Activated CD8-positive, alpha-beta memory T cell treated with anti-CD3 and anti-CD28 coated beads, Interleukin-2, amount 10 ng/mL, durations not matched to agents 7 days and 5 days (primary cell): ENCODE measurements at regions not wholly inside any gene's neighbourhood (a gene's known extent, or its start where the extent isn't known, plus 50 kb on each side); places are given as distances from the start of the nearest gene placed in this dataset.
A peak's percentile ranks its signal among the peaks of the same experiment; 100 is the strongest.
"Not testable (repeated sequence)": the region's sequence is repeated elsewhere in the genome, so short reads cannot be mapped to it uniquely, and the experiment has no call there.

Source experiments
- ATAC-seq: fragments of 150-1000 bp; cut with Tn5 transposase; one replicate; pipeline ENCODE4 v1.10.0; 2021; ENCODE audit warnings: moderate library complexity
- CTCF ChIA-PET: fragments of 350-600 bp; sonication (Branson Sonifier 250); formaldehyde crosslinking; loops from one replicate; lab custom pipeline; 2021; ENCODE audit warnings: antibody characterized with exemption; lab: Charles Lee
- DNase-seq: peaks from one replicate; pipeline ENCODE4 v3.0.0-alpha.2; 2020
- H3K27ac Mint-ChIP-seq: one replicate; pipeline ENCODE4 v1.8.0; 2021; ENCODE audit warnings: mild to moderate bottlenecking, mixed read lengths
- H3K27me3 Mint-ChIP-seq: one replicate; pipeline ENCODE4 v1.8.0; 2021; ENCODE audit warnings: mixed read lengths
- H3K36me3 Mint-ChIP-seq: one replicate; pipeline ENCODE4 v1.8.0; 2021; ENCODE audit warnings: mild to moderate bottlenecking, mixed read lengths
- H3K4me1 Mint-ChIP-seq: one replicate; pipeline ENCODE4 v1.8.0; 2021; ENCODE audit warnings: mixed read lengths
- H3K4me3 Mint-ChIP-seq: one replicate; pipeline ENCODE4 v1.8.0; 2021; ENCODE audit warnings: mild to moderate bottlenecking, moderate library complexity, mixed read lengths
- H3K9me3 Mint-ChIP-seq: one replicate; pipeline ENCODE4 v1.8.0; 2022; ENCODE audit warnings: low read depth, mixed read lengths

DNA sequence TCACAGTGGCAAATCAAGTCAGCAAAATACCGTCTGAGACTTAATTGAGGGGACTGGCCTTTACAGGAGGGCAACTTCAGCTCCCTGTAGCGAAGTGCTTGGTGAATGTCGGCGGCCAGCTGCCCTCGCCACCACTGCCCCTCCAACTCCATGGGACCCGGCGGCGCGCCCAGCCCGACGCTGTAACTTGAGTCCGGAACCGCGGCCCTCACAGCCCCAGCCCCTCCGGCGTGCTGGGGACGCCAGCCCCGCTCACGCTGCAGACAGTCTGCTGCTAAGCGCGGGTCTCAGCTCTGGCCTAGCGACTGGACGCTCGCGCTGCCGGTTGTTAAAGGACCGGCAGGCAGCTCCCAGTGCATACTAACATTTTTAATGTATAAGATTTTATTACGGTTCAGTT, 113.4 kb upstream of the NUPR2 start:
- no peaks in the 10 kb centered on the region for H3K27me3 Mint-ChIP-seq

DNA sequence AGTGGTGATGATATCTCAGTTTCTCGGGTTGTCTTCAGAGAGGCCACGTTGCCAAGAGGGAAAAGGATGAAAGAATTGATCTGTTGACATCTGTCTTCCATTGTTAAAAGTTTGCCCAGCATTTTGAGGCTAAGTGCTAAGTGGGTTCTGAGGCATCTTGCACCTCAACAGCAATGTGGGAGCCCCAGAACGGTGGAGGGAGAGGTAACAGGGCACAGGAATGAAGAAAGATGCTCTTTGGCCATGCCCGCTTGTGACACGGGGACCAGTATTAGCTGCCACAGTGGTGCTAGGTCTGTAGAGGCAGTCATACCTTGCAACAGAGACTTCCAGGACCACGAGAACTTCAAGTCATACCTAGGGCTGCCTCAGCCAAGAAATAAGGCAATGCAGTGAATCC, 106.6 kb upstream of the NUPR2 start:
- Mint-ChIP-seq H3K27me3 (no peaks in the 10 kb centered on the region), H3K36me3 (no peaks in the 10 kb centered on the region), H3K4me1 (no peaks in the 10 kb centered on the region), H3K9me3 (peaks cover 8% of the 10 kb centered on the region), H3K4me3 (no peak overlapping the region), H3K27ac (no peak overlapping the region)
- no peak for DNase-seq
- ATAC-seq, result no peak
- CTCF ChIA-PET, result interaction anchor here (0.7 kb wide), 1 partner anchor 677 kb away, joined by 3 read pairs; no protein-coding TSS in a partner anchor

More for the DNA sequence above, 113.4 kb upstream of the NUPR2 start:
- Mint-ChIP-seq H3K4me3 (no peak overlapping the region), H3K4me1 (no peaks in the 10 kb centered on the region), H3K27ac (no peak overlapping the region), H3K9me3 (peaks cover 9% of the 10 kb centered on the region), H3K36me3 (no peaks in the 10 kb centered on the region)
- ATAC-seq (no peak), DNase-seq (no peak)
- CTCF ChIA-PET, result no interaction called here

DNA sequence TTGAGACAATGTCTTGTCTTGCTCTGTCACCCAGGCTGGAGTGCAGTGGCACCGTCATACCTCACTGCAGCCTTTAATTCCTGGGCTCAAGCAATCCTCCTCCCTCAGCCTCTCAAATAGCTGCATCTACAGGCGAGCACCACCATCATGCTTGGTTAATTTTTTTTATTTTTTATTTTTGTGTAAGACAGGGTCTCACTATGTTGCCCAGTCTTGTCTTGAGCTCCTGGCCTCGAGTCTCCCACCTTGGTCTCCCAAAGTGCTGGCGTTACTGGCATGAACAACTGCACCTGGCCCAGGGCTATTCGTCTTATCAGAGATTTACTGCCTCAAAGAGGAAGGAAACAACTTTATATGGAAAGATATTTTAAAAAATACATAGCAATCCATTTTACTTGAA, 102.8 kb upstream of the NUPR2 start:
- Mint-ChIP-seq H3K4me3 (no peak overlapping the region), H3K4me1 (no peaks in the 10 kb centered on the region), H3K36me3 (no peaks in the 10 kb centered on the region), H3K9me3 (peaks cover 21% of the 10 kb centered on the region), H3K27me3 (no peaks in the 10 kb centered on the region), H3K27ac (no peak overlapping the region)
- CTCF ChIA-PET, result no interaction called here
- ATAC-seq (no peak), DNase-seq (no peak)

DNA sequence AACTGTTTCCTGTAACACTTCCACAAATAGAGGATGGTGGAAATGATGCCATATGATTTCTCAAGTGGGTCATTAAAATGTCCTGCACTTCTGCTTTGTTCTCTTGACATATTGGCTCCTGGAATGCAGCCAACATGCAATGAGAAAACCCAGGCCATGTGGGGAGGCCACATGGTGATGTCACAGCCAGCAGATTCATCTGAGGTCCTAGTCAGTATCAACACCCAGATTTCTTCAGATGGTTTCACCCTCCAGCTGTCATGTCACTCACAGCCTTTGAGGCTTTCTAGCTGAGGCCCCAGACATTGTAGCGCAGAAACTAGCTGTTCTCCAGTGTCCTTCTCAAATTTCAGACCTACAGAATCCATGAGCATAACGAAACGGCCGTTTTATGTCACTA, 102.3 kb upstream of the NUPR2 start:
- Mint-ChIP-seq H3K27me3 (no peaks in the 10 kb centered on the region), H3K4me3 (no peak overlapping the region), H3K36me3 (no peaks in the 10 kb centered on the region), H3K4me1 (no peaks in the 10 kb centered on the region), H3K9me3 (peaks cover 21% of the 10 kb centered on the region), H3K27ac (no peak overlapping the region)
- DNase-seq, result no peak
- CTCF ChIA-PET, result no interaction called here
- no peak for ATAC-seq

DNA sequence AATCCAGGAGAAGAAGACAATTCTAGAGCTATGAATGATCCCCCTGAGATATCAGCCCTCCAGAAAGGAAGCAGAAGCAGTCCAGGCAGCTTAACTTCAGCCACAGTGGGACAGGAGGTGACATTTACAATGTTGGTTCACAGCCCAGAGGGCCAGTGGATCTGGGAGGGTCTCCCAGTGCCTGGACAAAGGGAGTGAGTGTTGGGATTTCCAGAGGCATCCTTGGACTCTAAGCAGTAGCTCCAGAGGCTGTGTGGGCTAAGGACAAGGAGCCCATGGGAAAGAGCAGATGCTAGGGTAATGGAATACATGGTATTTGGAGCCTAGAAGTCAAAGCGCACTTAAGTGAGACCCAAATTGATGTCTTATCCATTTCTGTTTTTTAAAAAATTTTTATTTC, 97.4 kb upstream of the NUPR2 start:
- Mint-ChIP-seq H3K4me3 (no peak overlapping the region), H3K27ac (no peak overlapping the region), H3K36me3 (no peaks in the 10 kb centered on the region), H3K27me3 (no peaks in the 10 kb centered on the region), H3K4me1 (no peaks in the 10 kb centered on the region), H3K9me3 (peaks cover 21% of the 10 kb centered on the region)
- CTCF ChIA-PET, result no interaction called here
- ATAC-seq (no peak), DNase-seq (no peak)

DNA sequence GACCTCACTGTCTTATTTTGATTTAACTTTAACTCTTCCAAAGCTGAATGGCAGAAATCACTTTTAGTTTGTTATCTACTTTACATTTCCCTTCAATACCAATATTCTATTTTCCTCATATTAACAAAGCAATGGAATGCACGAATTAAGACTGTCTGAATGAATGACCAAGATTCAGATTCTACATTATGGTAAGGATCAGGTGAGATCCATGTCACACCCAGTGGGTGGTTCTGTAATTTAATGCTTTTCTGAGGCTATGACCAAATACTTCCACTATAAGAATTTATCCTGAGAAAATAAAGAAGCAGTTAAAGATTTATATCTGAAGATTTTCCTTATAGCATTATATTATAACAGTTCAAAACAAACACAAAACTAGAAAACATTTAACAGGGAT, 90.2 kb upstream of the NUPR2 start:
- H3K4me3 Mint-ChIP-seq, result no peak overlapping the region
- H3K36me3 Mint-ChIP-seq, result no peaks in the 10 kb centered on the region
- no peak overlapping the region for H3K27ac Mint-ChIP-seq
- CTCF ChIA-PET, result no interaction called here
- peaks cover 11% of the 10 kb centered on the region for H3K9me3 Mint-ChIP-seq
- ATAC-seq, result peak; percentile 39
- no peak for DNase-seq
- no peaks in the 10 kb centered on the region for H3K27me3 Mint-ChIP-seq
- H3K4me1 Mint-ChIP-seq, result no peaks in the 10 kb centered on the region

DNA sequence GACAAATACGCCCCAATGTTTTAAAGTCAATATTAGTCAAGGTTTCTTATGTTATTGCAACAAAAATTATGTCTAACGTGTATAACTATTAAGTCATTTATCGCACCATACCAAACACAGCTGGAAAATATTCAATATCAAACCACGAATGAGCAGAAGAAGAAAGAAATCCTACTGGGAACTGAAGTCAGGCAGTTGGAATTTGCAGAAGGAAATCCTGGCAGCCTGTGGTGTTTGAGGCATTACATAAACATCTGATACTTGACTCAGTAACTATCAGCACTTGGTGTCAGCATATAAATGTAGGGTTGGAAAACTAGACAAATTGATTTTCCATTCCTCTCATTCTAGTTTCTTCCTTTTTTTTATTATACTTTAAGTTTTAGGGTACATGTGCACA, 83.4 kb upstream of the NUPR2 start:
- Mint-ChIP-seq H3K27me3 (no peaks in the 10 kb centered on the region), H3K27ac (no peak overlapping the region), H3K9me3 (peaks cover 8% of the 10 kb centered on the region), H3K4me3 (no peak overlapping the region), H3K4me1 (no peaks in the 10 kb centered on the region), H3K36me3 (no peaks in the 10 kb centered on the region)
- ATAC-seq (no peak), DNase-seq (no peak)
- CTCF ChIA-PET, result no interaction called here

DNA sequence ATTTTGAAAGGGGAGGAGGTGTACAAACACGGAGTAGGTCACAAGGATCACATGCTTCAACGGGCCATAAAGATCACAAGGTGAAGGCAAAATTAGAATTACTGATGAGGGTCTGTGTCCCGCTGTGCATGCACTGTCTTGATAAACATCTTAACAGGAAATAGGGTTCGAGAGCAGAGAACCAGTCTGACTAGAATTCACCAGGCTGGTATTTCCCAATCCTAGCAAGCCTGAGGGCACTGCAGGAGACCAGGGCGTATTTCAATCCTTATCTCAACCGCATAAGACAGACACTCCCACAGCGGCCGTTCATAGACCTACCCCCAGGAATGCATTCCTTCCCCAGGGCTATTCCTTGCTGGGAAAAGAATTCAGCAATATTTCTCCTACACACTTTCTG, 80.0 kb upstream of the NUPR2 start:
- H3K4me3 Mint-ChIP-seq, H3K36me3 Mint-ChIP-seq, H3K27ac Mint-ChIP-seq, H3K27me3 Mint-ChIP-seq, H3K4me1 Mint-ChIP-seq, H3K9me3 Mint-ChIP-seq, DNase-seq, ATAC-seq, CTCF ChIA-PET: not testable (repeated sequence)

DNA sequence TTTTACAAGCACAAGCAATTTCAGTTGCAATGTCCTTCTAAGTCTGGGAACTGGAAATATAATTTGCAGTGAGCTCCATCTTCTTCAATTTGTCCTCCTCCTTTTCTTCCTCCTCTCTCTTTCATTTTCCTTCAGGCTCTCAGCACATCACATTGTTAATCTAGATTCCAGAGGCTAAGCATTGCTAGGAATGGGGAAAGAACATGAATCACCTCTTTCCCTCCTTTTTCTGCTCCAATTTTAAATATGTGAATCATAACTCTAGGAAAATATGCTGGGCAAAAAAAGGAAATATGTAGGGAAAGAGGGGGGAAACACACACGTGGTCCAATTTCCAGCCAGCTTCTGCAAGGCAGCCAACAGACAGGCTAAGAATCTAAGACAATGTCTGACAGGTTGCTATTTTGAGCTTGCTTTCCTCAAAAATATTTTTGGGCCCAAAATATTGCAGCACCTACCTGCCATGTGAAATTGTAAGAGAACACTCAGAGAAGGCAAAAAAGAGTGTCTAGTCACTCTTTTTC, 72.7 kb upstream of the NUPR2 start:
- Mint-ChIP-seq H3K9me3 (no peaks in the 10 kb centered on the region), H3K27ac (no peak overlapping the region), H3K27me3 (no peaks in the 10 kb centered on the region), H3K4me3 (no peak overlapping the region), H3K36me3 (no peaks in the 10 kb centered on the region), H3K4me1 (no peaks in the 10 kb centered on the region)
- no peak for DNase-seq
- CTCF ChIA-PET, result no interaction called here
- no peak for ATAC-seq

DNA sequence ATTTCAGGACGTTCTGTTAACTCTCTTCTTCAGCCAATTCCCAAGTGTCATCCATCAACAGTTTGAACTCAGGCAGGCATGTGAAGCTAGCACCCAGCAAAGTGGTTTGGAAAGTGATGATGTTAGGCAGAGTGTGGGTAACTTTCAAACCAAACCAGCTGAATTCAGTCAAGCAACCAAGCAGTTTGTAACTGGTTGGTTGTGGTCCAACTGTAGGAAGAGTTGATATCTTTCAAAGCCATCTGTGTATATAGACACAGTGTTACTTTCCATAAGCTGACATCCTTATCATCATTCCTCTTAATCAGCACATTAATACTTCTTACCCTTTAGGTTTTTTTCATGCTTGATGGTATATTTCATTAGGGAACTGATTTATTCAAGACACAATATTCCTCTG, 72.2 kb upstream of the NUPR2 start:
- Mint-ChIP-seq H3K9me3 (peaks cover under 1% of the 10 kb centered on the region), H3K4me1 (no peaks in the 10 kb centered on the region), H3K36me3 (no peaks in the 10 kb centered on the region), H3K27ac (no peak overlapping the region), H3K27me3 (no peaks in the 10 kb centered on the region), H3K4me3 (no peak overlapping the region)
- ATAC-seq (no peak), DNase-seq (no peak)
- CTCF ChIA-PET, result no interaction called here

DNA sequence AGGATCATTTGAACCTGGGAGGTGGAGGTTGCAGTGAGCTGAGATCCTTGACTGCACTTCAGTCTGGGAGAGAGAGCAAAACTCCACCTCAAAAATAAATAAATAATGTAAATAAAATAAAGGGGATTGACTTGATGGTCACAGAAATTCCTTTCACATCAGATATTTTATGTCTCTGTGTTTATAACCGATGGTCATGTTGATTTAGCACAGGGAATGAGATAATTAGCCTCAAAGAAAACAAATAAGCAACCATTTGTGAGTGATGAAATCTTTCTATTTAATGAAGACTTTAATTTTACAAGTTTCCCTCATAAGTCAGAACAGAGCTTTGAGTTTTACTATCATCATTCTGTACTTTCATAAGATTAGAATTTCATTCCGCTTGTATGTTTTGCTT, 64.8 kb upstream of the NUPR2 start:
- Mint-ChIP-seq H3K4me1 (no peaks in the 10 kb centered on the region), H3K4me3 (no peak overlapping the region), H3K27me3 (peaks cover 2% of the 10 kb centered on the region), H3K27ac (no peak overlapping the region), H3K36me3 (no peaks in the 10 kb centered on the region), H3K9me3 (peaks cover 2% of the 10 kb centered on the region)
- ATAC-seq (no peak), DNase-seq (no peak)
- CTCF ChIA-PET, result no interaction called here

DNA sequence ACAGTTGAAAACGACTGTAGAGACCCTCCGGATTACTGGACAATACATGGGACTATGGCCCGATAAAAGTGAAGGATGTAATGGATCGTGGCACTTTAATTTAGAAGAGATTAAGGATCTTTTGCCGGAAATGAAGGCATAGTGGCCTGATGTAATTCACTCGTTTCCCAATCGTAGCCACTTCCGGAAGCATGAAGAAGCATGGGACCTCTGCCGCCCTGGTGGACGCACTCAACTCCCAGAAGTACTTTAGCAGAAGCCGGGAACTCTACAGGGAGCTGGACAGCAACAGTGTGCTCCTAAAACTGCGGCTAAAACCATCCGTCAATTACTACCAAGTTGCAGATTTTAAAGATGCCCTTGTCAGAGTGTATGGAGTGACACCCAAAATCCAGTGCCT, 59.6 kb upstream of the NUPR2 start:
- DNase-seq, result no peak
- H3K4me3 Mint-ChIP-seq, result no peak overlapping the region
- H3K9me3 Mint-ChIP-seq, result peaks cover 3% of the 10 kb centered on the region
- no peaks in the 10 kb centered on the region for H3K4me1 Mint-ChIP-seq
- CTCF ChIA-PET, result no interaction called here
- H3K27me3 Mint-ChIP-seq, result no peaks in the 10 kb centered on the region
- no peaks in the 10 kb centered on the region for H3K36me3 Mint-ChIP-seq
- no peak for ATAC-seq
- H3K27ac Mint-ChIP-seq, result no peak overlapping the region

DNA sequence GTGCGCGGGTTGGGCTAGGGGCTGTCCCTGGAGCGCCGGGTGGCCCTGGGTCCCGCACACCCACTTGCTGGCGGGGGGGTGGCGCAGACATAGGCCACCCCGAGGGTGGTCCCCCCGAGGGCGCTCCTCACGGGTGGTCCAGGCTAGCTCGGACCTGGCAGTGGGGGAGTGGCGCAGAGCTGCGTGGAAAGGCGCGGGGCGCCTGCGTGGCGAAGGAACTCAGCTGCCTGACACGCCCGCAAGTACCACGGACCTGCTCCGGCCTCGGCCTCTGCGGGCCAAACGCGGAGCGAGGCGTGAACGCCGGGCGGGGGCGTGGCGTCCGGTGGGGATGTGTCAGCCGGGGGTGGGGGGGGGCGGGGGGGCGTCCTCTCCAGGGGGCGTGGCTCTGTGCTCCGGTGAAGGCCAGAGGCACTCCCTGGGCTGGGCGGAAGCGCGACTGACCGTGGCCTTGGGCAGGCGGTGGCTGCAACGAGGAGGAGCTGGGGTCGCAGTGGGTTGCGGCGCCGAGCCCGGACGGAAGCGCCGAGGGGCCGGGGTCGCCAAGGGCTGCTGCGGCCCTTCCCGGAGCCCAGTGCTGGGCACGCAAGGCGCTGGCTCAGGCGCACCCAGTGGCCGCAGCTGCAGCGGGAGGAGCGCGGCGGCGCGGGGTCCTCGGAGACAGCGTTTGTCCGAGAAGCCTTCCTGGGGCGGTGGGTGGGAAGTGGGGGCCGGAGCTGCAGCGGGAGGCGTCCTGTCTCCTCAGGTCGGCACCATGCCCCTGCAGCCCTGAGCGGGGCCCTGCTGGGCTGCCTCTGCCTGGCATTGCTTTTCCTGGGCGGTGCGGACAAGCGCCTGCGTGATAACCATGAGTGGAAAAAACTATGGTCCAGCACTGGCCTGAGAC, 58.9 kb upstream of the NUPR2 start:
- H3K36me3 Mint-ChIP-seq, result no peaks in the 10 kb centered on the region
- H3K4me1 Mint-ChIP-seq, result no peaks in the 10 kb centered on the region
- no peaks in the 10 kb centered on the region for H3K27me3 Mint-ChIP-seq
- no peak overlapping the region for H3K4me3 Mint-ChIP-seq
- CTCF ChIA-PET, result no interaction called here
- no peak overlapping the region for H3K27ac Mint-ChIP-seq
- DNase-seq (no peak), ATAC-seq (no peak)
- peaks cover 3% of the 10 kb centered on the region for H3K9me3 Mint-ChIP-seq

DNA sequence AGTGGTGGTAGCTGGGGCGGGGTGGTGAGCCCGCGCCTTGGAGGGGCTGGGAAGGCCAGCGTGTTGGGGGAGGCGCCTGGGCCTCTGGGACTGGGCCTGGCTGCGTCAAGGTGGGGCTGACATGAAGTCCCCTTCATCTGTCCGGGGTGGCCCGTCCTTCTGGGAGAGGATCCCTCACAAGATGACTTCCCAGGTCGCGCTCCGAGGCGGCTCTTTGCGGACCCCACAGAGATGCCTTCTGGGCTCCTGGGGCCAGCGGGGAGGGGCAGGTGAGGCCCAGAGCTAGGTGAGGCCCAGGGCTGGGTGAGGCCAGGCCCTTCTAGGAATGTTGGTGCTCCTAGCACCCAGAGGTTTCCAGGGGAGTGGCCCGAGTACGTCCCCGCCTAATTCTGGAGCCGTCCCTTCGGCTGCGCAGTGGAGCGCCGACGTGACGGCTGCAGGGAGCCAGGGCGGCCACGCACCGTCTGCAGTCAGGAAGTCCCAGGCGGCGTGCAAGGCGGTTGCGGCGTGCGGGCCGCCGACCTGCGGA, 58.2 kb upstream of the NUPR2 start:
- Mint-ChIP-seq H3K27me3 (no peaks in the 10 kb centered on the region), H3K4me3 (no peak overlapping the region), H3K4me1 (no peaks in the 10 kb centered on the region), H3K27ac (no peak overlapping the region), H3K9me3 (peaks cover 3% of the 10 kb centered on the region), H3K36me3 (no peaks in the 10 kb centered on the region)
- no peak for ATAC-seq
- no peak for DNase-seq
- CTCF ChIA-PET, result no interaction called here
